ENCODE measurements at regions not wholly inside any gene's neighbourhood (a gene's known extent, or its start where the extent isn't known, plus 50 kb on each side); places are given as distances from the start of the nearest gene placed in this dataset.

DNA sequence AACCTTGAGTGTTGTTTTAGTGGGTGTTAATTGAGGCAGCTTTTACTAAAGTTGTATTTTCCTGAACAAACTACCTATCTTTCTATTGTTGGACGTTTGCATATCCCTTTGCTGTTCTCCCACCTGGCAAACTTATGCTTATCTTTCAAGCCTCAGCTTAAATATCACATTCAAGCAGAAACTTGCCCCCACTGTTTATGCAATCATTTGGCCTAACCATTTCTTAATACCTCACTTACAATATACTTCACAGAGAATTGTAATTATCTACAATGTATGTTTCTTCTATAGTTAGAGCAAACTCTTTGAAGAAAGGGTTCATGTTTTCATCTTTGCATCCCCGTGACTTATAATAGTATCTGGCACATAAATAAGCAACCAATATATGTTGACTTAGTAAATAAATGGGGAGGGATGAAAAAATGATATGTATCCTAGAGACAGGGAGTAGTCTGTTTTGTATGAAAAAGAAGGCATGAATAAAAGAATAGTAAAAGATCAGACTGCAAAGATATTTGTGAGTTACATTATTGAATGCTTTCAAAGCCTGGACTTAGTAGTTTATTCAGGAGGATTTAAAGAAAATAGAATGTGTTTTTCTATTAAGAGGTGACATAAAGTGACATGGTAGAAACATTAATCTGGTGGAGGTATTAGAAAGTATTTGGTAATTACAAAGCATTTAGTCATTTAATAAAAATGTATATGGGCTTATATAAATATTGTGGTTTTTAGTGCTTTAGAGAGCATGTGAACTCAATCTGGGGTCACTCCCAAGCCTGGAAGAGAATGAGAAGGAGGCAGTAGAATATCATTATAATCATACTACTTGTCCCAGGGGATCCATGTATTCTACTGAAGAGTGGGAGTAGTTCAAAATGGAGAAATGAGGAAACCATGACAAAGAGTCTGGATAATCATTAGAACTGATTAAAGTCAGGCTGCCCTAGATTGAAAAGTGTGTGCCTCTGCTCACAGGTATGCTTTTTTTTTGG, 60.0 kb upstream of the DCBLD2 start:
- DNase-seq (ENCODE audit: low read depth, low spot score), result peak; percentile 88
- no peak overlapping the region for H3K4me3 ChIP-seq (ENCODE audit: low read depth, low read length)
- TF ChIP-seq, protein P1, sequence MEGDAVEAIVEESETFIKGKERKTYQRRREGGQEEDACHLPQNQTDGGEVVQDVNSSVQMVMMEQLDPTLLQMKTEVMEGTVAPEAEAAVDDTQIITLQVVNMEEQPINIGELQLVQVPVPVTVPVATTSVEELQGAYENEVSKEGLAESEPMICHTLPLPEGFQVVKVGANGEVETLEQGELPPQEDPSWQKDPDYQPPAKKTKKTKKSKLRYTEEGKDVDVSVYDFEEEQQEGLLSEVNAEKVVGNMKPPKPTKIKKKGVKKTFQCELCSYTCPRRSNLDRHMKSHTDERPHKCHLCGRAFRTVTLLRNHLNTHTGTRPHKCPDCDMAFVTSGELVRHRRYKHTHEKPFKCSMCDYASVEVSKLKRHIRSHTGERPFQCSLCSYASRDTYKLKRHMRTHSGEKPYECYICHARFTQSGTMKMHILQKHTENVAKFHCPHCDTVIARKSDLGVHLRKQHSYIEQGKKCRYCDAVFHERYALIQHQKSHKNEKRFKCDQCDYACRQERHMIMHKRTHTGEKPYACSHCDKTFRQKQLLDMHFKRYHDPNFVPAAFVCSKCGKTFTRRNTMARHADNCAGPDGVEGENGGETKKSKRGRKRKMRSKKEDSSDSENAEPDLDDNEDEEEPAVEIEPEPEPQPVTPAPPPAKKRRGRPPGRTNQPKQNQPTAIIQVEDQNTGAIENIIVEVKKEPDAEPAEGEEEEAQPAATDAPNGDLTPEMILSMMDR (IDR thresholded peaks at IDR 0.05; ENCODE audit: low read depth, low read length), result no peak
- in situ Hi-C loops (cut with HindIII; ENCODE audit: low sequenced_read_pairs), result no loop called here

DNA sequence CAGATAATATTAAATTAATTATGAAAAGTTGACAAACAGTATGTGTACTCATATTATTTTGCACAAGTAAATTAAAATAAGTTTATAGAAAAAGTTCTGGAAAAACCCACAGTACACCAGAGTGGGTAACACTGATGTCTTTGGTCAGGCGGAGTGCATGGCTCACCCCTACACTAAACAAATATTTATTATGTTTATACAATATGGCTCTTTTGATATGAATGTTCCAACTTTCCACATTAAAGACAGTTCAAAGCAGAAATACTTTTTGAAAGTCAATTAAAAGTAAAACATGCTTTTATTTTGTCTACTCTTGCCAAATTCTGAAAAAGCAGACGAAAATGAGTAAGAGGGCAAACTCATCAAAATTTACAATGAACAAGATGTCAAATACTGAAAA, 56.2 kb upstream of the DCBLD2 start:
- no peak overlapping the region for H3K4me3 ChIP-seq (ENCODE audit: low read depth, low read length)
- TF ChIP-seq, protein P1 (IDR thresholded peaks at IDR 0.05; ENCODE audit: low read depth, low read length), result no peak
- no peak for DNase-seq (ENCODE audit: low read depth, low spot score)
- in situ Hi-C loops (cut with HindIII; ENCODE audit: low sequenced_read_pairs), result no loop called here

DNA sequence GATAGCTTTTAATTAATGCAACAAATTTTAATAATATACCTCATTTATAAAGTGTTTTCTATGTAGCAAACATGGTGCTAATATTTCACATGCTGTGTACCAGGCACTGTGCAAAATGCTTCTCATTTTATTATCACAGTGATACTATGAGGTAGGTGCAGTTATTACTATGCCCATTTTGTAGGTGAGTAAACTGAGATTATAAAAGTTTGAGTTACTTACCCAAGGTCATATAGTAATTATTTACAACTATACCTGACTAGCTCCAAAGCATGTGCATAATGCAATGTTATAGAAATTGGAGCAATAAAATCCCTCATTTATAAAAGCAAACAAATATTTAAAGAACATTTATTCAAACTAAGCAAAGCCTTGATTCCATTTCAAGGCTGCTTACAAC, 54.5 kb upstream of the DCBLD2 start:
- no peak overlapping the region for H3K4me3 ChIP-seq (ENCODE audit: low read depth, low read length)
- DNase-seq (ENCODE audit: low read depth, low spot score), result no peak
- in situ Hi-C loops (cut with HindIII; ENCODE audit: low sequenced_read_pairs), result no loop called here
- TF ChIP-seq, protein P1 (IDR thresholded peaks at IDR 0.05; ENCODE audit: low read depth, low read length), result no peak

DNA sequence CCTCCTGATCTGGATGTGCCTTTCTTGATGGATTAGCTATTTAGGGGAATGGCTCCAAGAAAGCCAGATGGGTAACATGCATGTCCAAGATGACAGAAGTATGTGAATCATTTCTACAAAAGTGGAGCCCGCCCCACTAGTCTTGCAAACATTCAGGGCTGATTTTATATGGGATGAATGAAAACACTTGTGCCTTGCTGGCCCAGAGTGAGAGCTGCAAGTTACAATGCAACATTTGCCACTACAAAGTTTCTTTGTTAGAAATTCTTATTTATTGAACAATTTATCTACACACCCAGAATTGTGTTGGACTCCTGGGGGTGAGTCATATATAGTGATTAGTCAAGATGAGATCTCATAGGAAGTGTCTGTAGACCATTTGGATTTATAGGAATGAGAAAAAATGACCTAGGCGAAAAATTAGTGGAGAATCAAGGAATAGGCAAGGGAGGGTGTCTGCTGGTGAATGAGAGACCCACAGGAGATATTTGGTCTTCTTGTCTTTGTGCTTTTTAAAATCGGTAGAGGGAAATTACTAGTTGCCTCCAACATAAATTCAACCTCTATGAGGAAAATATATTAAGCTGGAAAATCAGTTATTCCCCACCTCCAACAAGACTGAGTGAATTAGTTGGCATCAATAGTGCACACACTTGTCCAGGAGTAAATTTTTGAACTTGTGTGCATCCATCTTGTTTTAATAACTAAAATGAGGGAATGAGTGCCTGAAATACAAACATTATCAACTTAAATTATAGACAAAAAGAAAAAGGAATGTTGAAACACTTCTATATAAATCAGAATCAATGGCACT, 53.5 kb upstream of the DCBLD2 start:
- no peak for DNase-seq (ENCODE audit: low read depth, low spot score)
- H3K4me3 ChIP-seq (ENCODE audit: low read depth, low read length), result no peak overlapping the region
- TF ChIP-seq, protein P1 (IDR thresholded peaks at IDR 0.05; ENCODE audit: low read depth, low read length), result no peak
- in situ Hi-C loops (cut with HindIII; ENCODE audit: low sequenced_read_pairs), result no loop called here

DNA sequence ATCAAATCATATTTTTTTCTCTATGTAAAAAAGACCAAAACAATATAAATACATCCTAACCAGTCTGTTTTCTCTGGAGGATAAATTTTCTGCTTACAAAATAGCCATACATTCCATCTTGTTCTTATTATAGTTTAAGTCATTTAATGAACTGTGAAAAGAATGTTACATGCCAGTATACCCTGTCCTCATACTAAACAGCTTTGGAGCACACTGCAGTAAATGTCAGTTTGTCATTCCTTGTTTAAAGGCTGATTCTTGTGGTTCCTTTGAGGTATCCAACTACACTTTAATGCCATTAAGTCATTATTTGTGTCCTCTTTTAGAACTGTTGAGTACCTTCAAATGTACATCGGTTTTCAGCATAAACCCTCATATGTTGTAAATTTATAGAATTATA, 52.7 kb upstream of the DCBLD2 start:
- TF ChIP-seq, protein P1 (IDR thresholded peaks at IDR 0.05; ENCODE audit: low read depth, low read length), result no peak
- peak; percentile 32 for DNase-seq (ENCODE audit: low read depth, low spot score)
- H3K4me3 ChIP-seq (ENCODE audit: low read depth, low read length), result no peak overlapping the region
- in situ Hi-C loops (cut with HindIII; ENCODE audit: low sequenced_read_pairs), result no loop called here

DNA sequence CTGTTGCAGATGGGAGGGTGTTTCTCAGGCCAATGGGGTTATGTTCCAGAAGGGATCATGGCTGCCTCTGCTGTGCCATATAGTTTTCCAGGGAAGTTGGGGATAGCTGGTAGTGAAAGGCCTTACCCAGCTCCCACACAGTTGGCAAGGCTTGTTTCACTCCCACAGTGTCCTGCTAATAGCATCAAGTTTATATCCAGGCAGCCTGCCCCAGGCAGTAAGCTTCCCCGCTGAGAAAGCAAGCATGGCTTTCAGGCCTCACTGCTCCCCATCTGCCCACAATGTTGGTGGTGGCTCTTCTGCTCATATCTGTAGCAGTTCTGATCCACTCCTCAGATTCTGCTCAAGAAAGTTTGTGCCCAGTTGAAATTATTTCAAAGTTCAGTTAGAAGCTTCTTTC, 50.9 kb upstream of the DCBLD2 start:
- TF ChIP-seq, protein P1 (IDR thresholded peaks at IDR 0.05; ENCODE audit: low read depth, low read length), result no peak
- H3K4me3 ChIP-seq (ENCODE audit: low read depth, low read length), result no peak overlapping the region
- DNase-seq (ENCODE audit: low read depth, low spot score), result no peak
- in situ Hi-C loops (cut with HindIII; ENCODE audit: low sequenced_read_pairs), result no loop called here
